A549 (cell line): ENCODE measurements at regions not wholly inside any gene's neighbourhood (a gene's known extent, or its start where the extent isn't known, plus 50 kb on each side); places are given as distances from the start of the nearest gene placed in this dataset.

ENCODE experiments used
- ATAC-seq, 2 experiments: fragments of 200-7000 bp in 1 of 2; fragments of >200 bp in 1 of 2; cut with Nextera tagmentation in 1 of 2; cut with Tn5 transposase in 1 of 2; 3 replicates each; pipeline versions ENCODE4 v1.8.0 to v1.9.1; 2018 to 2020; ENCODE audit warnings: mild to moderate bottlenecking in 1 of 2, moderate library complexity in 1 of 2
- CTCF ChIA-PET: fragments of 300-600 bp; sonication (Branson Sonifier 250); formaldehyde crosslinking; extraction: SDS; loops from one replicate; lab custom pipeline; 2021; ENCODE audit warnings: antibody characterized with exemption, inconsistent platforms; lab: Yijun Ruan, JAX
- POLR2A ChIA-PET: fragments of 350-600 bp; formaldehyde crosslinking; extraction: SDS; loops from one replicate; lab custom pipeline; 2021; ENCODE audit warnings: antibody characterized with exemption, inconsistent platforms; lab: Yijun Ruan, JAX
- DNase-seq, 2 experiments: peaks; one replicate each; pipeline versions ENCODE4 v3.0.0 to v3.0.0-alpha.2; 2011 to 2016; ENCODE audit warnings: low read depth in 1 of 2, low spot score in 1 of 2
- FAIRE-seq: peaks from 2 replicates; lab custom pipeline; 2011; peaks lifted over from hg19 to GRCh38; lab: Jason Lieb, UNC
- H3K27ac ChIP-seq, 2 experiments: fragments of >200 bp; sonication (Bioruptor Twin); formaldehyde crosslinking; 3 replicates each; pipeline ENCODE4 v1.5.1; 2016 to 2017
- H3K4me1 ChIP-seq: fragments of >200 bp; sonication (Bioruptor Twin); formaldehyde crosslinking; 3 replicates; pipeline ENCODE4 v1.6.1; 2016
- H3K4me2 ChIP-seq: fragments of >200 bp; sonication (Bioruptor Twin); formaldehyde crosslinking; 3 replicates; pipeline ENCODE4 v1.6.1; 2016
- H3K4me3 ChIP-seq: fragments of >200 bp; sonication (Bioruptor Twin); formaldehyde crosslinking; 3 replicates; pipeline ENCODE4 v1.5.1; 2016
- H3K9me3 ChIP-seq: fragments of >200 bp; sonication (Bioruptor Twin); formaldehyde crosslinking; 3 replicates; pipeline ENCODE4 v1.6.1; 2016
- ATOH8 ChIP-seq: fragments of 250-450 bp; sonication (Bioruptor Pico); IDR thresholded peaks from 2 replicates; pipeline ENCODE4 v1.5.0; 2020; ENCODE audit warnings: low read depth, mild to moderate bottlenecking, moderate library complexity
- CBX8 ChIP-seq: fragments of 200-600 bp; sonication (generic); IDR thresholded peaks from 2 replicates; pipeline ENCODE4 v1.6.1; 2016
- CHD2 ChIP-seq: fragments of 150-350 bp; IDR thresholded peaks from 2 replicates; pipeline ENCODE4 v1.6.1; 2014; ENCODE audit warnings: low read length; ENCODE audit not compliant: partially characterized antibody
- CHD4 ChIP-seq: fragments of 200-600 bp; sonication (generic); IDR thresholded peaks from 2 replicates; pipeline ENCODE4 v1.6.1; 2016; ENCODE audit warnings: antibody characterized with exemption, mild to moderate bottlenecking, borderline replicate concordance
- EHMT2 ChIP-seq: fragments of 200-600 bp; sonication (generic); IDR thresholded peaks from 2 replicates; pipeline ENCODE4 v1.6.1; 2016; ENCODE audit warnings: antibody characterized with exemption, low read depth, mild to moderate bottlenecking, moderate library complexity
- FOSL2 ChIP-seq, 2 experiments: fragments of 450-650 bp in 1 of 2; fragments of >200 bp in 1 of 2; sonication (Bioruptor Twin) in 1 of 2; formaldehyde crosslinking; IDR thresholded peaks; 2 replicates each; pipeline versions ENCODE4 v1.5.0 to v1.6.1; 2016 to 2020; ENCODE audit warnings: mild to moderate bottlenecking in 1 of 2, moderate library complexity in 1 of 2
- HMGXB4 ChIP-seq: fragments of 250-450 bp; sonication (Bioruptor Pico); IDR thresholded peaks from 2 replicates; pipeline ENCODE4 v1.5.0; 2021; ENCODE audit warnings: mild to moderate bottlenecking, moderate library complexity, borderline replicate concordance
- HOXA7 ChIP-seq: fragments of 250-450 bp; sonication (Bioruptor Pico); IDR thresholded peaks from 2 replicates; pipeline ENCODE4 v1.5.0; 2020; ENCODE audit warnings: mild to moderate bottlenecking, moderate library complexity
- HOXB13 ChIP-seq: fragments of 250-450 bp; sonication (Bioruptor Pico); IDR thresholded peaks from 2 replicates; pipeline ENCODE4 v1.5.0; 2020; ENCODE audit warnings: low read depth, mild to moderate bottlenecking, moderate library complexity
- JUNB ChIP-seq: fragments of >200 bp; sonication (Bioruptor Twin); formaldehyde crosslinking; IDR thresholded peaks from 2 replicates; pipeline ENCODE4 v1.6.1; 2016
- MYC ChIP-seq: IDR thresholded peaks from 2 replicates; pipeline ENCODE4 v1.6.1; 2012; ENCODE audit warnings: mild to moderate bottlenecking, inconsistent platforms, low read length, improper control_type of control experiment, borderline replicate concordance
- NR3C1 ChIP-seq: fragments of >200 bp; sonication (Bioruptor Twin); formaldehyde crosslinking; IDR thresholded peaks from 3 replicates; pipeline ENCODE4 v1.6.1; 2017
- POLR2AphosphoS2 ChIP-seq: conservative IDR thresholded peaks from 2 replicates; pipeline ENCODE4 v1.6.1; 2012; ENCODE audit warnings: low read length, improper control_type of control experiment, inconsistent platforms
- RARB ChIP-seq: fragments of 250-450 bp; sonication (Bioruptor Pico); IDR thresholded peaks from 2 replicates; pipeline ENCODE4 v1.8.0; 2021; ENCODE audit warnings: mild to moderate bottlenecking, moderate library complexity
- RCOR1 ChIP-seq: fragments of 150-350 bp; IDR thresholded peaks from 2 replicates; pipeline ENCODE4 v1.6.1; 2014; ENCODE audit warnings: antibody characterized with exemption, low read length, low read depth
- RNF2 ChIP-seq: fragments of 200-600 bp; sonication (generic); IDR thresholded peaks from 2 replicates; pipeline ENCODE4 v1.6.1; 2016; ENCODE audit warnings: low read depth, mild to moderate bottlenecking, antibody characterized with exemption, moderate library complexity, borderline replicate concordance
- SMC3 ChIP-seq: fragments of >200 bp; sonication (Bioruptor Twin); formaldehyde crosslinking; IDR thresholded peaks from 3 replicates; pipeline ENCODE4 v1.6.1; 2018; ENCODE audit warnings: inconsistent platforms
- TP53 ChIP-seq: fragments of 250-450 bp; sonication (Bioruptor Pico); IDR thresholded peaks from 2 replicates; pipeline ENCODE4 v1.5.0; 2021; ENCODE audit warnings: mild to moderate bottlenecking, moderate library complexity
- USF2 ChIP-seq: fragments of 450-650 bp; IDR thresholded peaks from 2 replicates; pipeline ENCODE4 v1.6.1; 2014; ENCODE audit warnings: antibody characterized with exemption
- ZC3H11A ChIP-seq: fragments of 450-650 bp; IDR thresholded peaks from 2 replicates; pipeline ENCODE4 v1.6.1; 2014; ENCODE audit warnings: antibody characterized with exemption, mild to moderate bottlenecking
- ZFP36 ChIP-seq: fragments of 450-650 bp; IDR thresholded peaks from 2 replicates; pipeline ENCODE4 v1.6.1; 2014; ENCODE audit warnings: borderline replicate concordance; ENCODE audit not compliant: partially characterized antibody
- WGBS: methylation state at CpG from one replicate; pipeline ENCODE4 v1.1.6; 2017; ENCODE audit errors: missing lambda C conversion rate; 5-methylcytosine and 5-hydroxymethylcytosine counted together

- H3K4me1 ChIP-seq, result no peaks in the 10 kb centered on the region
- H3K27ac ChIP-seq, result no peak overlapping the region
- no peak for ATAC-seq
- CTCF ChIA-PET, result interaction anchor here (0.7 kb wide), 1 partner anchor 739 kb away, joined by 3 read pairs; no protein-coding TSS in a partner anchor
- POLR2A ChIA-PET, result no interaction called here
- FAIRE-seq, result no peak
- TF ChIP-seq CBX8, result no peak
- no peak for TF ChIP-seq RARB (CRISPR knock-in tag)
- TF ChIP-seq TP53 (CRISPR knock-in tag), result no peak
- DNase-seq, result no peak
- H3K4me3 ChIP-seq, result no peak overlapping the region
- no peaks in the 10 kb centered on the region for H3K9me3 ChIP-seq
- H3K4me2 ChIP-seq, result no peak overlapping the region
These were observed 67.0 kb upstream of the ACTBL2 start for GRCh38 chr5:57549566-57549965.

GRCh38 chr5:57540823-57541222 is 58.2 kb upstream of the ACTBL2 start:
- CTCF ChIA-PET, result no interaction called here
- no peak for FAIRE-seq
- H3K4me1 ChIP-seq, result 0 out of 3 replicates have a peak, but pooled peaks cover 3% of the 10 kb centered on the region

GRCh38 chr5:57539281-57539701 is 56.7 kb upstream of the ACTBL2 start:
- ATAC-seq (no peak), FAIRE-seq (no peak), DNase-seq (no peak)
- ChIA-PET CTCF (interaction anchor here (1.6 kb wide), 1 partner anchor 240 kb away, joined by 5 read pairs; no protein-coding TSS in a partner anchor), POLR2A (no interaction called here)
- TF ChIP-seq HOXB13 (CRISPR knock-in tag), result no peak
- TF ChIP-seq HOXA7 (CRISPR knock-in tag), result no peak
- TF ChIP-seq USF2, result no peak
- no peak for TF ChIP-seq CHD2
- TF ChIP-seq SMC3, result no peak
- no peak for TF ChIP-seq ATOH8 (CRISPR knock-in tag)
- no peak for TF ChIP-seq FOSL2 (IDR thresholded peaks at IDR 0.05)
- TF ChIP-seq FOSL2 (CRISPR knock-in tag; IDR thresholded peaks at IDR 0.05), result no peak
- no peak for TF ChIP-seq ZFP36
- no peak for TF ChIP-seq POLR2AphosphoS2
- TF ChIP-seq JUNB, result no peak
- no peak for TF ChIP-seq RNF2
- no peak for TF ChIP-seq CHD4
- no peak for TF ChIP-seq HMGXB4 (CRISPR knock-in tag)
- no peak for TF ChIP-seq EHMT2
- no peak for TF ChIP-seq RCOR1
- no peak for TF ChIP-seq NR3C1
- Histone ChIP-seq H3K9me3 (no peaks in the 10 kb centered on the region), H3K4me2 (no peak overlapping the region), H3K4me1 (0 out of 3 replicates have a peak, but pooled peaks cover 3% of the 10 kb centered on the region), H3K27ac (no peak overlapping the region), H3K4me3 (no peak overlapping the region)
- 58% methylated on average over 3 of the region's 3 CpGs for WGBS

More at GRCh38 chr5:57540823-57541222, 58.2 kb upstream of the ACTBL2 start:
- no peaks in the 10 kb centered on the region for H3K9me3 ChIP-seq
- no peak overlapping the region for H3K4me3 ChIP-seq
- no peak overlapping the region for H3K27ac ChIP-seq
- DNase-seq, result no peak
- TF ChIP-seq ZC3H11A (no peak), MYC (no peak)
- TF ChIP-seq, all 56 proteins: peak for 0
- ATAC-seq, result no peak
- WGBS, result 93% methylated on average over 2 of the region's 2 CpGs
- H3K4me2 ChIP-seq, result no peak overlapping the region
- POLR2A ChIA-PET, result no interaction called here
